Tibial nerve (tissue), 4 donors: ENCODE measurements at regions not wholly inside any gene's neighbourhood (a gene's known extent, or its start where the extent isn't known, plus 50 kb on each side); places are given as distances from the start of the nearest gene placed in this dataset.

Experiments
- DNase-seq, 2 donors: peaks; one replicate each; pipeline ENCODE4 v3.0.0-alpha.2; 2019; ENCODE audit warnings: low spot score in 2 of 2
- H3K27ac ChIP-seq, 4 donors: fragments of 200-600 bp; sonication (generic) in 3 of 4; one replicate each; pipeline ENCODE4 v1.5.1; 2017 to 2019; ENCODE audit warnings: mild to moderate bottlenecking in 1 of 4
- H3K27me3 ChIP-seq, 2 donors: fragments of 200-600 bp; sonication (generic) in 1 of 2; one replicate each; pipeline versions ENCODE4 v1.5.1 to v1.6.0; 2017 to 2019
- H3K36me3 ChIP-seq, 3 donors: fragments of 200-600 bp; sonication (generic); one replicate each; pipeline ENCODE4 v1.5.1; 2018 to 2019
- H3K4me1 ChIP-seq, 4 donors: fragments of 200-600 bp; sonication (generic) in 3 of 4; one replicate each; pipeline ENCODE4 v1.5.1; 2017 to 2019
- H3K4me3 ChIP-seq, 4 donors: fragments of 200-600 bp; sonication (generic) in 3 of 4; one replicate each; pipeline ENCODE4 v1.5.1; 2017 to 2019; ENCODE audit warnings: mild to moderate bottlenecking in 1 of 4, moderate library complexity in 1 of 4
- H3K9me3 ChIP-seq, 4 donors: fragments of 200-600 bp; sonication (generic) in 3 of 4; one replicate each; pipeline ENCODE4 v1.5.1; 2017 to 2019
- CTCF ChIP-seq, 5 experiments: fragments of 200-600 bp in 3 of 5; fragments of 450-650 bp in 2 of 5; sonication (generic) in 3 of 5; IDR thresholded peaks; one replicate each; pipeline ENCODE4 v1.5.1; 2016 to 2019; ENCODE audit warnings: antibody characterized with exemption in 5 of 5, mild to moderate bottlenecking in 3 of 5, moderate library complexity in 2 of 5
- EP300 ChIP-seq, 2 donors: sonication (generic); formaldehyde crosslinking; IDR thresholded peaks; one replicate each; pipeline ENCODE4 v1.6.1; 2017; ENCODE audit warnings: antibody characterized with exemption in 2 of 2, mild to moderate bottlenecking in 1 of 2
- POLR2A ChIP-seq, 2 donors: fragments of 450-650 bp; IDR thresholded peaks; one replicate each; pipeline ENCODE4 v1.6.1; 2017; ENCODE audit warnings: antibody characterized with exemption in 2 of 2, mild to moderate bottlenecking in 2 of 2, moderate library complexity in 2 of 2
- WGBS, 2 donors: methylation state at CpG; one replicate each; pipeline ENCODE4 v1.1.5; 2018; 5-methylcytosine and 5-hydroxymethylcytosine counted together

GRCh38 chr4:45985038-45985437, 138.8 kb downstream of the GABRG1 start:
- H3K9me3 ChIP-seq: no peaks in the 10 kb centered on the region
- no peaks in the 10 kb centered on the region for H3K36me3 ChIP-seq
- H3K4me3 ChIP-seq: no peak overlapping the region
- no peak for DNase-seq
- H3K4me1 ChIP-seq: no peaks in the 10 kb centered on the region
- TF ChIP-seq CTCF (IDR thresholded peaks at IDR 0.05): no peak
- no peak for TF ChIP-seq EP300 (IDR thresholded peaks at IDR 0.05)
- no peak for TF ChIP-seq POLR2A (IDR thresholded peaks at IDR 0.05)
- no peak overlapping the region for H3K27ac ChIP-seq
- no peaks in the 10 kb centered on the region for H3K27me3 ChIP-seq

GRCh38 chr4:45971108-45971507, 152.7 kb downstream of the GABRG1 start:
- TF ChIP-seq POLR2A (IDR thresholded peaks at IDR 0.05) (no peak), EP300 (IDR thresholded peaks at IDR 0.05) (no peak), CTCF (IDR thresholded peaks at IDR 0.05) (no peak)
- Histone ChIP-seq H3K27ac (no peak overlapping the region), H3K36me3 (no peaks in the 10 kb centered on the region), H3K9me3 (peaks cover 0 to 29% (median 11%) of the 10 kb centered on the region in 4 donors), H3K4me3 (no peak overlapping the region), H3K4me1 (no peaks in the 10 kb centered on the region), H3K27me3 (no peaks in the 10 kb centered on the region)
- whole genome bisulfite sequencing, 2 donors: 74 to 86% methylated on average over 3 of the region's 3 CpGs
- no peak for DNase-seq

- no peak for DNase-seq
- TF ChIP-seq POLR2A (IDR thresholded peaks at IDR 0.05): no peak
- TF ChIP-seq EP300 (IDR thresholded peaks at IDR 0.05): no peak
- no peak for TF ChIP-seq CTCF (IDR thresholded peaks at IDR 0.05)
- Histone ChIP-seq H3K27ac (no peak overlapping the region), H3K9me3 (peaks cover 0 to 3% (median 0%) of the 10 kb centered on the region in 4 donors), H3K36me3 (no peaks in the 10 kb centered on the region), H3K4me1 (no peaks in the 10 kb centered on the region), H3K4me3 (no peak overlapping the region), H3K27me3 (no peaks in the 10 kb centered on the region)
These were observed 166.5 kb downstream of the GABRG1 start for GRCh38 chr4:45957353-45957752.

GRCh38 chr4:45954276-45954675, 169.6 kb downstream of the GABRG1 start:
- Histone ChIP-seq H3K4me3 (no peak overlapping the region), H3K36me3 (no peaks in the 10 kb centered on the region), H3K4me1 (no peaks in the 10 kb centered on the region), H3K27me3 (no peaks in the 10 kb centered on the region), H3K9me3 (no peaks in the 10 kb centered on the region), H3K27ac (no peak overlapping the region)
- DNase-seq: no peak
- WGBS, 2 donors: 52 to 56% methylated on average over 3 of the region's 3 CpGs
- TF ChIP-seq CTCF (IDR thresholded peaks at IDR 0.05): no peak
- TF ChIP-seq POLR2A (IDR thresholded peaks at IDR 0.05): no peak
- no peak for TF ChIP-seq EP300 (IDR thresholded peaks at IDR 0.05)

GRCh38 chr4:45951153-45951552, 172.7 kb downstream of the GABRG1 start:
- TF ChIP-seq POLR2A (IDR thresholded peaks at IDR 0.05) (no peak), CTCF (IDR thresholded peaks at IDR 0.05) (no peak), EP300 (IDR thresholded peaks at IDR 0.05) (no peak)
- Histone ChIP-seq H3K9me3 (no peaks in the 10 kb centered on the region), H3K4me1 (no peaks in the 10 kb centered on the region), H3K36me3 (no peaks in the 10 kb centered on the region), H3K27me3 (no peaks in the 10 kb centered on the region), H3K27ac (no peak overlapping the region), H3K4me3 (no peak overlapping the region)
- WGBS, 2 donors: 55 to 76% methylated on average over 1 of the region's 1 CpG
- DNase-seq: no peak
